NT2/D1 (cell line): ENCODE measurements at regions not wholly inside any gene's neighbourhood (a gene's known extent, or its start where the extent isn't known, plus 50 kb on each side); places are given as distances from the start of the nearest gene placed in this dataset.

Experiments used
- DNase-seq: peaks from one replicate; pipeline ENCODE4 v3.0.0-alpha.2; 2011; ENCODE audit warnings: low read depth, low spot score
- H3K27me3 ChIP-seq: 2 replicates; pipeline ENCODE4 v1.6.0; 2011; ENCODE audit warnings: mild to moderate bottlenecking; ENCODE audit not compliant: insufficient read length, insufficient read depth
- H3K36me3 ChIP-seq: 2 replicates; pipeline ENCODE4 v1.6.1; 2011; ENCODE audit warnings: mild to moderate bottlenecking, low read length, mixed read lengths; ENCODE audit not compliant: insufficient read depth, insufficient read length
- H3K4me1 ChIP-seq: 2 replicates; pipeline ENCODE4 v1.5.1; 2011; ENCODE audit not compliant: insufficient read depth, insufficient read length
- H3K4me3 ChIP-seq: 2 replicates; pipeline ENCODE4 v1.5.1; 2011; ENCODE audit warnings: low read depth; ENCODE audit not compliant: insufficient read length
- H3K9ac ChIP-seq: 2 replicates; pipeline ENCODE4 v1.6.0; 2011; ENCODE audit warnings: low read depth; ENCODE audit not compliant: insufficient read length
- H3K9me3 ChIP-seq: 2 replicates; pipeline ENCODE4 v1.5.1; 2011; ENCODE audit warnings: mild to moderate bottlenecking, low read length; ENCODE audit not compliant: insufficient read depth
- SUZ12 ChIP-seq: IDR thresholded peaks from 2 replicates; pipeline ENCODE4 v1.6.1; 2011; ENCODE audit not compliant: insufficient read length, insufficient read depth; ENCODE audit errors: extremely low read depth
- YY1 ChIP-seq: IDR thresholded peaks from 2 replicates; pipeline ENCODE4 v1.6.1; 2011; ENCODE audit not compliant: insufficient read length, insufficient read depth
- ZNF274 ChIP-seq: IDR thresholded peaks from 2 replicates; pipeline ENCODE4 v1.6.1; 2011; ENCODE audit warnings: mild to moderate bottlenecking, low read depth, low read length

- peaks cover 10% of the 10 kb centered on the region for H3K27me3 ChIP-seq
- no peak overlapping the region for H3K9ac ChIP-seq
- no peak overlapping the region for H3K4me3 ChIP-seq
- H3K4me1 ChIP-seq = peaks cover 6% of the 10 kb centered on the region
- no peak for DNase-seq
- H3K9me3 ChIP-seq = no peaks in the 10 kb centered on the region
- H3K36me3 ChIP-seq = no peaks in the 10 kb centered on the region
- TF ChIP-seq ZNF274 (no peak), YY1 (no peak), SUZ12 (no peak)
These were observed 171.7 kb downstream of the ABHD5 start for GRCh38 chr3:43862470-43862869.

GRCh38 chr3:43862992-43863805 lies 172.5 kb downstream of the ABHD5 start:
- Histone ChIP-seq H3K9ac (no peak overlapping the region), H3K4me1 (peaks cover 6% of the 10 kb centered on the region), H3K4me3 (no peak overlapping the region), H3K27me3 (peaks cover 10% of the 10 kb centered on the region), H3K9me3 (no peaks in the 10 kb centered on the region), H3K36me3 (no peaks in the 10 kb centered on the region)
- no peak for DNase-seq
- no peak for TF ChIP-seq YY1
- TF ChIP-seq SUZ12 = no peak
- no peak for TF ChIP-seq ZNF274

- Histone ChIP-seq H3K9ac (no peak overlapping the region), H3K9me3 (no peaks in the 10 kb centered on the region), H3K27me3 (peaks cover 6% of the 10 kb centered on the region), H3K4me3 (no peak overlapping the region), H3K4me1 (peaks cover 2% of the 10 kb centered on the region), H3K36me3 (no peaks in the 10 kb centered on the region)
- no peak for DNase-seq
- TF ChIP-seq YY1 = no peak
- TF ChIP-seq SUZ12 = no peak
- no peak for TF ChIP-seq ZNF274
These were observed 173.5 kb downstream of the ABHD5 start for GRCh38 chr3:43863966-43864933.

- no peak for DNase-seq
- no peak overlapping the region for H3K9ac ChIP-seq
- H3K9me3 ChIP-seq = no peaks in the 10 kb centered on the region
- H3K4me3 ChIP-seq = no peak overlapping the region
- peaks cover 2% of the 10 kb centered on the region for H3K4me1 ChIP-seq
- TF ChIP-seq ZNF274 = no peak
- TF ChIP-seq YY1 = no peak
- no peak for TF ChIP-seq SUZ12
- H3K27me3 ChIP-seq = no peaks in the 10 kb centered on the region
- no peaks in the 10 kb centered on the region for H3K36me3 ChIP-seq
These were observed 174.6 kb downstream of the ABHD5 start for GRCh38 chr3:43865351-43865750.

GRCh38 chr3:43865887-43866528 lies 175.3 kb downstream of the ABHD5 start:
- Histone ChIP-seq H3K4me3 (no peak overlapping the region), H3K36me3 (no peaks in the 10 kb centered on the region), H3K4me1 (peaks cover 2% of the 10 kb centered on the region), H3K9ac (no peak overlapping the region), H3K9me3 (no peaks in the 10 kb centered on the region), H3K27me3 (no peaks in the 10 kb centered on the region)
- DNase-seq = no peak
- TF ChIP-seq YY1 (no peak), SUZ12 (no peak), ZNF274 (no peak)

- peaks cover 2% of the 10 kb centered on the region for H3K4me1 ChIP-seq
- H3K9ac ChIP-seq = no peak overlapping the region
- TF ChIP-seq SUZ12 (no peak), YY1 (no peak), ZNF274 (no peak)
- H3K4me3 ChIP-seq = no peak overlapping the region
- no peaks in the 10 kb centered on the region for H3K9me3 ChIP-seq
- H3K36me3 ChIP-seq = no peaks in the 10 kb centered on the region
- DNase-seq = no peak
- H3K27me3 ChIP-seq = no peaks in the 10 kb centered on the region
These were observed 176.0 kb downstream of the ABHD5 start for GRCh38 chr3:43866529-43867353.
